ENCODE measurements at regions not wholly inside any gene's neighbourhood (a gene's known extent, or its start where the extent isn't known, plus 50 kb on each side); places are given as distances from the start of the nearest gene placed in this dataset.
"Not testable (repeated sequence)": the region's sequence is repeated elsewhere in the genome, so short reads cannot be mapped to it uniquely, and the experiment has no call there.

DNA sequence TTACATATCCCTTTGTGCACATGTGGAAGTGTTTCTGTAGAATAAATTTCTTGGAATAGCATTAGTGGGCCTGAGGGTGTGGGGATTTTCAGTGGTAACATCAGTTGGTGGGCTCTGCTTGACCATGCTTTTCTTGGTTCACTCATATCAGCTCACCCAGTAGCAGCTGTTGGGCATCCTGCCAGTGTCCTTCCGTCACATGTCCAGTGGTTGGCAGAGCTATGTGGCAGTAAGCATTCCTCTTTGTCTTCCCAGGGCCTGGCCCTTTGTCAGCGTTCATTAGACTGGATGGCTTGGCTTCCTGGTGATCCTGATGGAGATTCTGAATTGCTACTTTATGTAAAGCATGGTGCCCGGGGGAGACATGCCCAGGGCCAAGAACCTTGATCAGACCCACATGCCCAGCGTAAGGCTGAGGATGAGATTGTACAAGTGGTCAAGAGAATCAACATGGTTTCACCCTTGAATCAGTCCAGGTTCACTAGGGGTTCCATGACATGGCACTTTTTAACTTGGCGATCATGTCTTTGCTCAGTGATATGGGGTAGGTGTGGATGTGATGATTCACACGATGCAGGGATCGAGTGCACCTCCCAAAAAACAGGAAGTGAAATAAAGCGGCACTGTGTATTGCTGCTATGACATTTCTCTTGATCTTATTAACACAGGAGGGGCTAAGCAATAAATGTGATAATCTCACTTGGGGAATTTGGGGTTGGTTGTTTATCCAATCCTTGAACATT, 72.1 kb upstream of the IGFBP7 start:
- no peak for DNase-seq
- intact Hi-C loops (cut with DNase I), result no loop called here
- no peak overlapping the region for H3K27ac ChIP-seq
- ATAC-seq, result no peak
- H3K27me3 ChIP-seq, result no peaks in the 10 kb centered on the region
- no peaks in the 10 kb centered on the region for H3K36me3 ChIP-seq
- no peak for TF ChIP-seq CTCF (IDR thresholded peaks at IDR 0.05)
- H3K4me3 ChIP-seq, result no peak overlapping the region
- H3K4me1 ChIP-seq, result no peaks in the 10 kb centered on the region
- H3K9me3 ChIP-seq, result no peaks in the 10 kb centered on the region

DNA sequence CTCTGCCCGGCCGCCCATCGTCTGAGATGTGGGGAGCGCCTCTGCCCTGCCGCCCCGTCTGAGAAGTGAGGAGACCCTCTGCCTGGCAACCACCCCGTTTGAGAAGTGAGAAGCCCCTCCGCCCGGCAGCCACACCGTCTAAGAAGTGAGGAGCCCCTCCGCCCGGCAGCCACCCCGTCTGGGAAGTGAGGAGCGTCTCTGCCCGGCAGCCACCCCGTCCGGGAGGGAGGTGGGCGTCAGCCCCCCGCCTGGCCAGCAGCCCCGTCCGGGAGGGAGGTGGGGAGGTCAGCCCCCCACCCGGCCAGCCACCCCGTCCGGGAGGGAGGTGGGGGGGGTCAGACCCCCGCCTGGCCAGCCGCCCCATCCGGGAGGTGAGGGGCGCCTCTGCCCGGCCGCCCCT, 63.0 kb upstream of the IGFBP7 start:
- intact Hi-C loops (cut with DNase I); ATAC-seq; H3K36me3 ChIP-seq; H3K4me1 ChIP-seq; H3K27ac ChIP-seq; DNase-seq; H3K27me3 ChIP-seq; H3K9me3 ChIP-seq; H3K4me3 ChIP-seq: not testable (repeated sequence)

- Histone ChIP-seq H3K27ac (no peak overlapping the region), H3K27me3 (no peaks in the 10 kb centered on the region), H3K4me1 (no peaks in the 10 kb centered on the region), H3K9me3 (no peaks in the 10 kb centered on the region), H3K36me3 (no peaks in the 10 kb centered on the region), H3K4me3 (no peak overlapping the region)
- DNase-seq (no peak), ATAC-seq (no peak)
- TF ChIP-seq CTCF (IDR thresholded peaks at IDR 0.05), result no peak
- intact Hi-C loops (cut with DNase I), result no loop called here
Measured at GRCh38 chr4:57172065-57172464, 61.9 kb upstream of the IGFBP7 start.

- peaks cover 0 to 17% of the 10 kb centered on the region in 2 donors for H3K27me3 ChIP-seq
- TF ChIP-seq CTCF (IDR thresholded peaks at IDR 0.05), result no peak
- H3K4me1 ChIP-seq, result peaks cover 0 to 4% of the 10 kb centered on the region in 2 donors
- no peak for ATAC-seq
- H3K36me3 ChIP-seq, result no peaks in the 10 kb centered on the region
- no peak overlapping the region for H3K4me3 ChIP-seq
- no peaks in the 10 kb centered on the region for H3K9me3 ChIP-seq
- DNase-seq, result no peak
- intact Hi-C loops (cut with DNase I), result no loop called here
- H3K27ac ChIP-seq, result no peak overlapping the region
Measured at GRCh38 chr4:57168982-57169381, 58.8 kb upstream of the IGFBP7 start.

GRCh38 chr4:57163530-57164459, 53.6 kb upstream of the IGFBP7 start:
- intact Hi-C loops (cut with DNase I), result no loop called here
- peaks cover 0 to 12% of the 10 kb centered on the region in 2 donors for H3K4me1 ChIP-seq
- H3K27ac ChIP-seq, result no peak overlapping the region
- DNase-seq (peak; percentile 76 to 96 (median 82)), ATAC-seq (peak; percentile 99)
- peak; percentile 81 to 93 for TF ChIP-seq CTCF (IDR thresholded peaks at IDR 0.05)
- peaks cover 0 to 17% of the 10 kb centered on the region in 2 donors for H3K27me3 ChIP-seq
- H3K9me3 ChIP-seq, result no peaks in the 10 kb centered on the region
- H3K36me3 ChIP-seq, result no peaks in the 10 kb centered on the region
- H3K4me3 ChIP-seq, result peak overlapping the region; percentile 49 to 55

Data from left lung (tissue), 4 donors.